ENCODE measurements at regions not wholly inside any gene's neighbourhood (a gene's known extent, or its start where the extent isn't known, plus 50 kb on each side); places are given as distances from the start of the nearest gene placed in this dataset.

GRCh38 chr3:95407709-95408463 lies 1345.0 kb downstream of the NSUN3 start:
- DNase-seq: no peak

GRCh38 chr3:95408464-95408862 lies 1345.6 kb downstream of the NSUN3 start:
- DNase-seq: no peak

GRCh38 chr3:95418251-95418650 lies 1355.4 kb downstream of the NSUN3 start:
- no peak for DNase-seq

GRCh38 chr3:95424279-95424678 lies 1361.4 kb downstream of the NSUN3 start:
- DNase-seq: no peak

- no peak for DNase-seq
These were observed 1371.6 kb downstream of the NSUN3 start for GRCh38 chr3:95434491-95434890.

GRCh38 chr3:95437409-95437808 lies 1374.5 kb downstream of the NSUN3 start:
- DNase-seq: no peak

GRCh38 chr3:95438274-95438673 lies 1375.4 kb downstream of the NSUN3 start:
- no peak for DNase-seq

- no peak for DNase-seq
These were observed 1371.6 kb upstream of the EPHA6 start for GRCh38 chr3:95442766-95443165.

- DNase-seq: no peak
These were observed 1364.6 kb upstream of the EPHA6 start for GRCh38 chr3:95449841-95450240.

GRCh38 chr3:95453242-95453641 lies 1361.2 kb upstream of the EPHA6 start:
- DNase-seq: no peak

GRCh38 chr3:95456835-95457234 lies 1357.6 kb upstream of the EPHA6 start:
- no peak for DNase-seq

- no peak for DNase-seq
These were observed 1354.7 kb upstream of the EPHA6 start for GRCh38 chr3:95459706-95460105.

GRCh38 chr3:95460274-95460673 lies 1354.1 kb upstream of the EPHA6 start:
- DNase-seq: no peak

- DNase-seq: no peak
These were observed 1352.2 kb upstream of the EPHA6 start for GRCh38 chr3:95462161-95462560.

GRCh38 chr3:95464346-95464745 lies 1350.0 kb upstream of the EPHA6 start:
- DNase-seq: no peak

GRCh38 chr3:95468331-95468730 lies 1346.1 kb upstream of the EPHA6 start:
- no peak for DNase-seq

GRCh38 chr3:95474338-95474737 lies 1340.1 kb upstream of the EPHA6 start:
- DNase-seq: no peak

- no peak for DNase-seq
These were observed 1337.9 kb upstream of the EPHA6 start for GRCh38 chr3:95476534-95476933.

GRCh38 chr3:95506174-95506573 lies 1308.2 kb upstream of the EPHA6 start:
- no peak for DNase-seq

GRCh38 chr3:95508124-95508523 lies 1306.3 kb upstream of the EPHA6 start:
- DNase-seq: no peak

GRCh38 chr3:95511828-95512227 lies 1302.6 kb upstream of the EPHA6 start:
- DNase-seq: no peak

GRCh38 chr3:95514260-95514659 lies 1300.1 kb upstream of the EPHA6 start:
- DNase-seq: no peak

GRCh38 chr3:95521396-95521795 lies 1293.0 kb upstream of the EPHA6 start:
- no peak for DNase-seq

GRCh38 chr3:95522449-95522848 lies 1291.9 kb upstream of the EPHA6 start:
- DNase-seq: no peak

- DNase-seq: no peak
These were observed 1274.4 kb upstream of the EPHA6 start for GRCh38 chr3:95539950-95540483.

Data from activated CD4-positive, alpha-beta T cell treated with anti-CD3 and anti-CD28 coated beads, Interleukin-2, amount 50 U/mL, for 48 hours (primary cell).